22Rv1 (cell line): ENCODE measurements at regions not wholly inside any gene's neighbourhood (a gene's known extent, or its start where the extent isn't known, plus 50 kb on each side); places are given as distances from the start of the nearest gene placed in this dataset.

Source experiments
- ZFX ChIP-seq: fragments of 450-650 bp; IDR thresholded peaks from 2 replicates; pipeline ENCODE4 v1.6.1; 2017; ENCODE audit warnings: antibody characterized with exemption, borderline replicate concordance
- TF ChIP-seq, protein P1 (sequence below): fragments of 450-650 bp; IDR thresholded peaks from 2 replicates; pipeline ENCODE4 v1.5.1; 2017; ENCODE audit warnings: mild to moderate bottlenecking

DNA sequence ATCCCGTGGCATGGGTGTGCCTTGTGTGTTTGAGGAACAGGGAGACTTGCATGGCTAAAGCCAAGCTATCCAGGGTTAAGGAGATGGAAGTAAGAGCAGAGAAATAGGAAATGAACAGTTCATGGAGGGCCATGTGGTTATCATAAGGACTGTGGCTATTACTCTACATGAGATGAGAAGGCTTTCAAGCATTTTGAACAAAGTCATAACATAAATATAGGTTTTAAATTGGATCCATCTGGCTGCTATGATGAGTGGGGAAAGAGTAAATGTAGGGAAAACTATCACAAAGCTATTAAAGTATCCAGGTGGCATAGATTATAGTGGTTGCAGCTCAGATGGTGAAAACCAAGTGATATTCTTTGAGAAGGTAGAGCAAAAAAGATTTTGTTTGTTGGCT is 184.1 kb downstream of the PCDH17 start:
- TF ChIP-seq, protein P1, sequence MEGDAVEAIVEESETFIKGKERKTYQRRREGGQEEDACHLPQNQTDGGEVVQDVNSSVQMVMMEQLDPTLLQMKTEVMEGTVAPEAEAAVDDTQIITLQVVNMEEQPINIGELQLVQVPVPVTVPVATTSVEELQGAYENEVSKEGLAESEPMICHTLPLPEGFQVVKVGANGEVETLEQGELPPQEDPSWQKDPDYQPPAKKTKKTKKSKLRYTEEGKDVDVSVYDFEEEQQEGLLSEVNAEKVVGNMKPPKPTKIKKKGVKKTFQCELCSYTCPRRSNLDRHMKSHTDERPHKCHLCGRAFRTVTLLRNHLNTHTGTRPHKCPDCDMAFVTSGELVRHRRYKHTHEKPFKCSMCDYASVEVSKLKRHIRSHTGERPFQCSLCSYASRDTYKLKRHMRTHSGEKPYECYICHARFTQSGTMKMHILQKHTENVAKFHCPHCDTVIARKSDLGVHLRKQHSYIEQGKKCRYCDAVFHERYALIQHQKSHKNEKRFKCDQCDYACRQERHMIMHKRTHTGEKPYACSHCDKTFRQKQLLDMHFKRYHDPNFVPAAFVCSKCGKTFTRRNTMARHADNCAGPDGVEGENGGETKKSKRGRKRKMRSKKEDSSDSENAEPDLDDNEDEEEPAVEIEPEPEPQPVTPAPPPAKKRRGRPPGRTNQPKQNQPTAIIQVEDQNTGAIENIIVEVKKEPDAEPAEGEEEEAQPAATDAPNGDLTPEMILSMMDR: no peak
- TF ChIP-seq ZFX: no peak
